HepG2 (cell line): ENCODE measurements at regions not wholly inside any gene's neighbourhood (a gene's known extent, or its start where the extent isn't known, plus 50 kb on each side); places are given as distances from the start of the nearest gene placed in this dataset.

Experiments
- ATAC-seq: fragments of 200-7000 bp; cut with Tn5 transposase; 3 replicates; pipeline ENCODE4 v1.9.1; 2020; ENCODE audit warnings: mild to moderate bottlenecking, moderate library complexity
- BruUV-seq: library from RNA; stranded (reverse); fragments of 400-500 nt; replicated peaks from 2 replicates; lab custom pipeline; 2021; lab: Mats Ljungman, UMichigan
- CTCF ChIA-PET: fragments of 300-600 bp; formaldehyde crosslinking; extraction: SDS; loops from one replicate; lab custom pipeline; 2021; ENCODE audit warnings: low total read pairs, inconsistent platforms, low intra/inter-chr PET ratio; lab: Yijun Ruan, JAX
- POLR2A ChIA-PET: fragments of 350-600 bp; sonication (Branson Sonifier 250); formaldehyde crosslinking; loops from one replicate; lab custom pipeline; 2020; ENCODE audit warnings: antibody characterized with exemption, inconsistent platforms; lab: Yijun Ruan, JAX
- DNase-seq: peaks from one replicate; pipeline ENCODE4 v3.0.0-alpha.2; 2015; ENCODE audit warnings: low spot score
- FAIRE-seq: peaks from 3 replicates; lab custom pipeline; 2011; peaks lifted over from hg19 to GRCh38; lab: Jason Lieb, UNC
- H2AFZ ChIP-seq: one replicate; pipeline ENCODE4 v1.6.1; 2011; ENCODE audit warnings: low read length, inconsistent platforms
- H3K27ac ChIP-seq: fragments of 300-600 bp; 3 replicates; pipeline ENCODE4 v1.8.0; 2011; ENCODE audit warnings: mixed run types, mild to moderate bottlenecking, mixed read lengths, low read length, inconsistent platforms; ENCODE audit not compliant: insufficient read depth; ENCODE audit errors: extremely low read length
- H3K27me3 ChIP-seq, 2 experiments: fragments of 200-600 bp in 1 of 2; 2 replicates in 1 of 2; 3 replicates in 1 of 2; pipeline versions ENCODE4 v1.6.0 to v1.8.0; 2011; ENCODE audit warnings: low read length in 2 of 2, mild to moderate bottlenecking in 2 of 2, moderate library complexity in 2 of 2, inconsistent platforms in 1 of 2; ENCODE audit not compliant: insufficient read depth in 2 of 2, control insufficient read depth in 1 of 2
- H3K36me3 ChIP-seq, 2 experiments: fragments of 200-600 bp in 1 of 2; replicated peaks in 1 of 2; 2 replicates in 1 of 2; 3 replicates in 1 of 2; pipeline versions ENCODE4 v1.5.1 to v1.8.0; 2011; ENCODE audit warnings: low read length in 2 of 2, inconsistent platforms in 1 of 2; ENCODE audit not compliant: insufficient read depth in 2 of 2, control insufficient read depth in 1 of 2
- H3K4me1 ChIP-seq: 2 replicates; pipeline ENCODE4 v1.5.1; 2012; ENCODE audit warnings: low read length, inconsistent platforms; ENCODE audit not compliant: insufficient read depth
- H3K4me2 ChIP-seq: 2 replicates; pipeline ENCODE4 v1.6.0; 2011; ENCODE audit warnings: low read depth, low read length, inconsistent platforms
- H3K4me3 ChIP-seq, 3 experiments: fragments of 200-600 bp in 1 of 3; sonication (generic), shearing (Covaris generic) in 1 of 3; replicated peaks in 1 of 3; 2 replicates each; pipeline ENCODE4 v1.5.1; 2011 to 2016; ENCODE audit warnings: low read length in 3 of 3, inconsistent platforms in 2 of 3, low read depth in 2 of 3, mild to moderate bottlenecking in 2 of 3, control low read depth in 1 of 3, mixed read lengths in 1 of 3; ENCODE audit not compliant: insufficient read depth in 1 of 3
- H3K79me2 ChIP-seq: one replicate; pipeline ENCODE4 v1.6.1; 2011; ENCODE audit warnings: low read length, inconsistent platforms; ENCODE audit not compliant: insufficient read depth
- H3K9ac ChIP-seq: 2 replicates; pipeline ENCODE4 v1.6.0; 2011; ENCODE audit warnings: mild to moderate bottlenecking, low read depth, low read length, inconsistent platforms; ENCODE audit not compliant: insufficient read depth
- H3K9me3 ChIP-seq: 2 replicates; pipeline ENCODE4 v1.5.1; 2012; ENCODE audit warnings: mild to moderate bottlenecking, low read length
- H4K20me1 ChIP-seq: 2 replicates; pipeline ENCODE4 v1.6.0; 2011; ENCODE audit warnings: inconsistent platforms, mild to moderate bottlenecking, low read length, moderate library complexity; ENCODE audit not compliant: insufficient read depth
- ATM ChIP-seq: fragments of 450-650 bp; IDR thresholded peaks from 2 replicates; pipeline ENCODE4 v1.7.1; 2017; ENCODE audit warnings: mild to moderate bottlenecking, borderline replicate concordance
- CCDC6 ChIP-seq: sonication (generic); formaldehyde crosslinking; IDR thresholded peaks from 2 replicates; pipeline ENCODE4 v1.8.1; 2022; ENCODE audit warnings: mild to moderate bottlenecking, missing genetic modification reagents, moderate library complexity
- CREB1 ChIP-seq, 2 experiments: fragments of 450-650 bp in 1 of 2; IDR thresholded peaks; 2 replicates each; pipeline ENCODE4 v1.6.1; 2016 to 2017; ENCODE audit warnings: control low read depth in 1 of 2, mild to moderate bottlenecking in 1 of 2, missing compliant biosample characterization in 1 of 2, missing genetic modification characterization in 1 of 2
- KMT2B ChIP-seq: IDR thresholded peaks from 2 replicates; pipeline ENCODE4 v1.6.1; 2016; ENCODE audit warnings: missing genetic modification reagents, missing compliant biosample characterization
- NAIF1 ChIP-seq: sonication (generic); formaldehyde crosslinking; IDR thresholded peaks from 2 replicates; pipeline ENCODE4 v1.5.0; 2020; ENCODE audit warnings: mild to moderate bottlenecking, missing genetic modification reagents, borderline replicate concordance
- ZNF501 ChIP-seq: sonication (generic); formaldehyde crosslinking; IDR thresholded peaks from 2 replicates; pipeline ENCODE4 v1.5.1; 2020; ENCODE audit warnings: mild to moderate bottlenecking, moderate library complexity, missing genetic modification reagents
- ZNF75D ChIP-seq: sonication (generic); formaldehyde crosslinking; IDR thresholded peaks from 2 replicates; pipeline ENCODE4 v1.8.1; 2023; ENCODE audit warnings: missing genetic modification reagents, mild to moderate bottlenecking, borderline replicate concordance
- ZSCAN9 ChIP-seq: IDR thresholded peaks from 2 replicates; pipeline ENCODE4 v1.6.1; 2016; ENCODE audit warnings: borderline replicate concordance
- WGBS: methylation state at CpG from one replicate; pipeline ENCODE4 v1.1.6; 2017; ENCODE audit warnings: low lambda C conversion rate; 5-methylcytosine and 5-hydroxymethylcytosine counted together
- in situ Hi-C: cut with HindIII; loops from 2 replicates; pipeline ENCODE4 v1.10.0; 2017; ENCODE audit warnings: low pct_unique_long_range_greater_than_20kb; ENCODE audit not compliant: extremely low pct_ligation_motif_present
- intact Hi-C: fragments of 100-400 bp; cut with micrococcal nuclease; formaldehyde crosslinking; loops from one replicate; pipeline ENCODE4 v1.10.0; 2022; ENCODE audit not compliant: unreplicated experiment
- TF ChIP-seq, protein P1 (sequence below): sonication (generic); formaldehyde crosslinking; IDR thresholded peaks from 2 replicates; pipeline ENCODE4 v1.5.0; 2020; ENCODE audit warnings: mild to moderate bottlenecking, low read depth, missing genetic modification reagents, borderline replicate concordance
- TF ChIP-seq, protein P2 (sequence below): sonication (generic); formaldehyde crosslinking; IDR thresholded peaks from 2 replicates; pipeline ENCODE4 v1.4.0; 2020; ENCODE audit warnings: missing genetic modification reagents, borderline replicate concordance
- TF ChIP-seq, protein P3 (sequence below): sonication (generic); formaldehyde crosslinking; IDR thresholded peaks from 2 replicates; pipeline ENCODE4 v1.4.0; 2020; ENCODE audit warnings: missing genetic modification reagents

DNA sequence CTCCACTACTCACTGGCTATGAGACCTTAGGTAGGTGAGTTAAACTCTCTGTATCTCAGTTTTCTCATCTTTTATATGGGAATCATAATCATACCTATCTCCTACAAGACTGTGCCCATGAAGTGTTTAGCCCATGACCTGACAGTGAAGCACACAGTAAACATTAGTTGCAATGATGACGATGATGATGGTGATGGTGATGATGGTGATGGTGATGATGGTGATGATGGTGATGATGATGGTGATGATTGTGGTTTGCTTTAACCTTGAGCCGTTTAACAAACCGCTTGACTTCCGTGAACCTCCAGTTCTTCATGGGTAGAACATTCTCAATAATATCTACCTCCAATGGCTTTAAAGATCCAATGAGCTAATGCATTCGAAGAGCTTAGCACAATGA lies 220.2 kb upstream of the MVB12B start:
- TF ChIP-seq ATM (no peak), CCDC6 (CRISPR knock-in tag) (no peak), CREB1 (IDR thresholded peaks at IDR 0.05) (peak; percentile 84), CREB1 (CRISPR knock-in tag; IDR thresholded peaks at IDR 0.05) (no peak)
- TF ChIP-seq, all 625 proteins: peak for 1
- H3K9me3 ChIP-seq = no peaks in the 10 kb centered on the region
- H3K36me3 ChIP-seq = no peaks in the 10 kb centered on the region
- no peak for ATAC-seq
- no peak for FAIRE-seq
- POLR2A ChIA-PET = no interaction called here
- no peak overlapping the region for H3K27ac ChIP-seq
- 21% methylated on average over 5 of the region's 5 CpGs for WGBS
- H4K20me1 ChIP-seq = no peaks in the 10 kb centered on the region
- H3K4me1 ChIP-seq = no peaks in the 10 kb centered on the region
- in situ Hi-C loops = no loop called here
- no peak overlapping the region for H3K4me3 ChIP-seq
- CTCF ChIA-PET = no interaction called here
- BruUV-seq = no TSS peak
- peaks cover 0 to 25% of the 10 kb centered on the region in 2 experiments; a peak in 2 of 5 replicates for H3K27me3 ChIP-seq
- DNase-seq = no peak
- H3K9ac ChIP-seq = no peak overlapping the region
- no peak overlapping the region for H2AFZ ChIP-seq
- H3K4me2 ChIP-seq = no peak overlapping the region
- intact Hi-C loops = no loop called here
- H3K79me2 ChIP-seq = no peaks in the 10 kb centered on the region

DNA sequence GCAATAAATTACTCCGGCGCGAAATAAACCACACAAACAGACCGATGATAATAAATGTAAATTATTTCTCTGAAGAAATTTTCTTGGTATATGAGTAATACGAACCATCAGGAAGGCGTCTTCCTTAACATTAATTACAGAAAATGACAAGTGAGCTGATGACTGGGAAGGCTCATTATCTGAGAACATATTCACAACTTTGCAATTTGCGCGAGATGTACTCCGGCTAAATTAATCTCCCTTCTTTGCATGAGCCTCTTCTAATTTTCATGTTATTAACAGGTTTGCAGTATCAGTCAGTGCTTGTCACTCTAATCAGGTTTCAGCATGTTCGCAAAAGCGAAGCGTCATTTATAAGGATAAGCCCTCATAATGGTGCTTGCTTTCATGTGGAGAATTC lies 218.9 kb upstream of the MVB12B start:
- WGBS = 82% methylated on average over 12 of the region's 12 CpGs
- POLR2A ChIA-PET = no interaction called here
- no TSS peak for BruUV-seq

More for the DNA sequence above, 218.9 kb upstream of the MVB12B start:
- Histone ChIP-seq H3K79me2 (no peaks in the 10 kb centered on the region), H3K4me2 (no peak overlapping the region), H3K36me3 (no peaks in the 10 kb centered on the region), H3K9ac (no peak overlapping the region), H3K4me3 (no peak overlapping the region), H3K9me3 (no peaks in the 10 kb centered on the region), H3K27me3 (peaks cover 0 to 37% of the 10 kb centered on the region in 2 experiments; a peak in 2 of 5 replicates), H3K27ac (no peak overlapping the region), H3K4me1 (no peaks in the 10 kb centered on the region), H2AFZ (no peak overlapping the region), H4K20me1 (no peaks in the 10 kb centered on the region)
- TF ChIP-seq, protein P1, sequence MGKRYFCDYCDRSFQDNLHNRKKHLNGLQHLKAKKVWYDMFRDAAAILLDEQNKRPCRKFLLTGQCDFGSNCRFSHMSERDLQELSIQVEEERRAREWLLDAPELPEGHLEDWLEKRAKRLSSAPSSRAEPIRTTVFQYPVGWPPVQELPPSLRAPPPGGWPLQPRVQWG (CRISPR knock-in tag) = no peak
- no peak for TF ChIP-seq ZNF75D (CRISPR knock-in tag)
- TF ChIP-seq ZSCAN9 (CRISPR knock-in tag) = no peak
- no peak for TF ChIP-seq KMT2B (CRISPR knock-in tag)
- TF ChIP-seq, protein P2, sequence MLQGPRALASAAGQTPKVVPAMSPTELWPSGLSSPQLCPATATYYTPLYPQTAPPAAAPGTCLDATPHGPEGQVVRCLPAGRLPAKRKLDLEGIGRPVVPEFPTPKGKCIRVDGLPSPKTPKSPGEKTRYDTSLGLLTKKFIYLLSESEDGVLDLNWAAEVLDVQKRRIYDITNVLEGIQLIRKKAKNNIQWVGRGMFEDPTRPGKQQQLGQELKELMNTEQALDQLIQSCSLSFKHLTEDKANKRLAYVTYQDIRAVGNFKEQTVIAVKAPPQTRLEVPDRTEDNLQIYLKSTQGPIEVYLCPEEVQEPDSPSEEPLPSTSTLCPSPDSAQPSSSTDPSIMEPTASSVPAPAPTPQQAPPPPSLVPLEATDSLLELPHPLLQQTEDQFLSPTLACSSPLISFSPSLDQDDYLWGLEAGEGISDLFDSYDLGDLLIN (CRISPR knock-in tag) = no peak
- TF ChIP-seq ZNF501 = no peak
- TF ChIP-seq, protein P3, sequence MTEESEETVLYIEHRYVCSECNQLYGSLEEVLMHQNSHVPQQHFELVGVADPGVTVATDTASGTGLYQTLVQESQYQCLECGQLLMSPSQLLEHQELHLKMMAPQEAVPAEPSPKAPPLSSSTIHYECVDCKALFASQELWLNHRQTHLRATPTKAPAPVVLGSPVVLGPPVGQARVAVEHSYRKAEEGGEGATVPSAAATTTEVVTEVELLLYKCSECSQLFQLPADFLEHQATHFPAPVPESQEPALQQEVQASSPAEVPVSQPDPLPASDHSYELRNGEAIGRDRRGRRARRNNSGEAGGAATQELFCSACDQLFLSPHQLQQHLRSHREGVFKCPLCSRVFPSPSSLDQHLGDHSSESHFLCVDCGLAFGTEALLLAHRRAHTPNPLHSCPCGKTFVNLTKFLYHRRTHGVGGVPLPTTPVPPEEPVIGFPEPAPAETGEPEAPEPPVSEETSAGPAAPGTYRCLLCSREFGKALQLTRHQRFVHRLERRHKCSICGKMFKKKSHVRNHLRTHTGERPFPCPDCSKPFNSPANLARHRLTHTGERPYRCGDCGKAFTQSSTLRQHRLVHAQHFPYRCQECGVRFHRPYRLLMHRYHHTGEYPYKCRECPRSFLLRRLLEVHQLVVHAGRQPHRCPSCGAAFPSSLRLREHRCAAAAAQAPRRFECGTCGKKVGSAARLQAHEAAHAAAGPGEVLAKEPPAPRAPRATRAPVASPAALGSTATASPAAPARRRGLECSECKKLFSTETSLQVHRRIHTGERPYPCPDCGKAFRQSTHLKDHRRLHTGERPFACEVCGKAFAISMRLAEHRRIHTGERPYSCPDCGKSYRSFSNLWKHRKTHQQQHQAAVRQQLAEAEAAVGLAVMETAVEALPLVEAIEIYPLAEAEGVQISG = no peak
- TF ChIP-seq NAIF1 (CRISPR knock-in tag) = no peak
- in situ Hi-C loops (no loop called here), intact Hi-C loops (no loop called here)
- ATAC-seq (no peak), DNase-seq (no peak), FAIRE-seq (no peak)
- CTCF ChIA-PET = no interaction called here
